ENCODE measurements at regions not wholly inside any gene's neighbourhood (a gene's known extent, or its start where the extent isn't known, plus 50 kb on each side); places are given as distances from the start of the nearest gene placed in this dataset.

DNA sequence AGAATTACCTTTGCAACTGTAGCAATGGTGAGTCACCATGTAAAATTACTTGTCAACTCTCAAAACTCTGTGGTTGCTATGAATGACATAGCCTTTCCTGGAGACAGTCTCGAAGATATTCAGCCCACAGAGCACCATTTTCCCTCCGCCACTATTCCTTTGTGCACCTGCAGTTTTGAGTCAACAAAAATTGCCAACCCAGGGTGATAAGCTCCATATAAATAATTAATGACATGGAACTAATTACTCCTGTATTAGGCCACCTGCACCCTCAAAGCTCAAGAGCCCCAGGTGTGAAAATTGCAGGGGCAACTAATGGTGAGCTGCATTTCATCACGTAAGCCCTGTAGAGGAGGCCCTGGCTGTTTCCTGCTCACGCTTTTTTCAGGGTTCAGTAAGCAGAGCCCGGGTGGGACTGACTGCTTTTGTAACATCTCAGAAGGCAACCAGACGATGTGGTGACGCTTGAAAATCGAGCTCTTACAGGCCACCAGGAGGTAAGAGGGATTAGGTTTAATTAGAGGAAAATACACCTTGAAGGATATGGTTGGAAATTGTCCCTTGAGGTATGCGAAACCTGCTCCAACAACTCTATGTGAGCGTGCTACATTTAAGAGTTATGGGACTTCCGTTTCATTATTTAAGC is 70.8 kb downstream of the BMP2 start:
- TF ChIP-seq FOXM1 (IDR thresholded peaks at IDR 0.05; ENCODE audit: borderline replicate concordance) (no peak), BHLHE40 (IDR thresholded peaks at IDR 0.05; ENCODE audit: borderline replicate concordance) (no peak), TARDBP (IDR thresholded peaks at IDR 0.05) (no peak), NFRKB (IDR thresholded peaks at IDR 0.05) (no peak), FOXK2 (IDR thresholded peaks at IDR 0.05) (no peak), SUZ12 (IDR thresholded peaks at IDR 0.05) (no peak), SP1 (IDR thresholded peaks at IDR 0.05) (no peak), ARNT (IDR thresholded peaks at IDR 0.05) (no peak), HDGF (IDR thresholded peaks at IDR 0.05; ENCODE audit: borderline replicate concordance) (no peak), ELF4 (IDR thresholded peaks at IDR 0.05) (no peak)
- TF ChIP-seq, protein P1, sequence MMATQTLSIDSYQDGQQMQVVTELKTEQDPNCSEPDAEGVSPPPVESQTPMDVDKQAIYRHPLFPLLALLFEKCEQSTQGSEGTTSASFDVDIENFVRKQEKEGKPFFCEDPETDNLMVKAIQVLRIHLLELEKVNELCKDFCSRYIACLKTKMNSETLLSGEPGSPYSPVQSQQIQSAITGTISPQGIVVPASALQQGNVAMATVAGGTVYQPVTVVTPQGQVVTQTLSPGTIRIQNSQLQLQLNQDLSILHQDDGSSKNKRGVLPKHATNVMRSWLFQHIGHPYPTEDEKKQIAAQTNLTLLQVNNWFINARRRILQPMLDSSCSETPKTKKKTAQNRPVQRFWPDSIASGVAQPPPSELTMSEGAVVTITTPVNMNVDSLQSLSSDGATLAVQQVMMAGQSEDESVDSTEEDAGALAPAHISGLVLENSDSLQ (IDR thresholded peaks at IDR 0.05): no peak
